ENCODE measurements at regions not wholly inside any gene's neighbourhood (a gene's known extent, or its start where the extent isn't known, plus 50 kb on each side); places are given as distances from the start of the nearest gene placed in this dataset.
"Not testable (repeated sequence)": the region's sequence is repeated elsewhere in the genome, so short reads cannot be mapped to it uniquely, and the experiment has no call there.

DNA sequence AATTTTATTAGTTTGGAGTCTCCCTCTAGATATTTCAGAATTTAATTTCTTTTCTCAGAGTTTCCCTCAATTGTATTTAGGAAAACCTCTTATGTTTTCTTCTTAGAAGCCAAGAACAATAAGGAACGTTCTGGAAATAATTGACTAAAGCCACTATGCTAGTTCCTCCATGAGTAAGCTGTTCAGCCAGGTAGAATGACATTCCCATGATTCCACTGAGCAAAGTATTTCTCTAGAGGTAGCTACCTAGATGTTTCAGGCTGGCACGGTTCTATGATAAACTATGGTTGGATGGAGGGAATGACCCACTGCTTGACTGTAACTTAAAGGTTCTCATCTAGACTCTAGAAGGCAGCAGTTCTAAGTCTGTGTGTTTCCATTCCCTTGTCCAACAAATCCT, 62.4 kb downstream of the CLDN17 start:
- peak; percentile 37 for DNase-seq

DNA sequence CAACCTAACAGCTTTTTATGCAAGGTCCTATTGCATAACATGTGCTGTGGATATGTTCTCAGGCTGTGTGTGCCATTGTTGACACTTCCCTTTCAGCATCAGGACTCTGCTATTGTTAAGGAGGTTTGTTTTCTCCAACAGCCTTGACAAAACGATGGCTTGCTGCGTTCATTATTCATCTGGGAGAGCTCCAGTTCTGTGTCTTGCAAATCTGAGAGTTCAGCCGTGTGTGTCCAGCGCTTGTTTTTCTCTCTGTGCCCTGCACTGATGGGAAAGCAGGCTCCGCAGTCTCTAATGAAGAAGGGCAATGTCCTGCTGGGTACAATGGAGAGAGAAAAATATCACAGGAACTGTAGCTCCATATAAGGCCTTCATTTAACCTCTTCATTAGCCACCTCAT, 63.7 kb downstream of the CLDN17 start:
- DNase-seq = no peak

DNA sequence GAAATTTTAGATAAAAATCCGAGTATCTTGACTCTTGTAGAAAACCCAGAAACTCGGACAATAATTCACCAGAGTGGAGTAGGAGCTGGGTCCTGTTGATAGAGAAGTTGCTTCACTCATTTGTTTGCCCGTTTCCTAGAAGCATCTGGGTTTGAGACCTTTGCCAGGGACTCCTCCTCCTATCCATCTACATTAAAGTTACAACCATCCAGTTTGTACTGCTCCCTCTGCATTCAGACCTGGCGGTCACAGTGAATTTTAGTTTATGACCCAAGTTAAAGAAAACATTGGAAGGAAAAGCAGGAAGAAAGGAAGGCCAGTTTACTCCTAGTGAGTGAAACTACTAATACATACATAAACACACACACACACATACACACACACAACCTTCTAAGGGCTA, 64.6 kb downstream of the CLDN17 start:
- DNase-seq = no peak

DNA sequence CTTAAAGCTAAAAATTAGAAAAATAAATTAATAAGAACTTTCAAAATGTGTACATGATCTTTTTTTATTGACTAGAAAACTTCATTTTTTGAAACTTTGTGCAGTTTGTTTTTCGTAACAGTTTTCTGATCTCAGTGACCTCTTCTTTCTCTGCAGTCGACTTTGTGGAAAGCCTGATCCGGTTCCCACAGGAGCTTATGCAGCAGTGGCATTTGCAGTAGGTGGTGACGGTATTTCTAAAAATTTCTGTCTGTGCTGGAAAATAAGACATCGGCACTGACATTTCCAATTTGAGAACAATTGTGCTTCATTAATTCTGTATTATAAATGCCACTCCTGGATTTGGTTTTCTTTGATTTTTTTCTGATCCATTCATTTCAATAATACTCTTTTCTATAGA, 68.8 kb downstream of the CLDN17 start:
- no peak for DNase-seq

DNA sequence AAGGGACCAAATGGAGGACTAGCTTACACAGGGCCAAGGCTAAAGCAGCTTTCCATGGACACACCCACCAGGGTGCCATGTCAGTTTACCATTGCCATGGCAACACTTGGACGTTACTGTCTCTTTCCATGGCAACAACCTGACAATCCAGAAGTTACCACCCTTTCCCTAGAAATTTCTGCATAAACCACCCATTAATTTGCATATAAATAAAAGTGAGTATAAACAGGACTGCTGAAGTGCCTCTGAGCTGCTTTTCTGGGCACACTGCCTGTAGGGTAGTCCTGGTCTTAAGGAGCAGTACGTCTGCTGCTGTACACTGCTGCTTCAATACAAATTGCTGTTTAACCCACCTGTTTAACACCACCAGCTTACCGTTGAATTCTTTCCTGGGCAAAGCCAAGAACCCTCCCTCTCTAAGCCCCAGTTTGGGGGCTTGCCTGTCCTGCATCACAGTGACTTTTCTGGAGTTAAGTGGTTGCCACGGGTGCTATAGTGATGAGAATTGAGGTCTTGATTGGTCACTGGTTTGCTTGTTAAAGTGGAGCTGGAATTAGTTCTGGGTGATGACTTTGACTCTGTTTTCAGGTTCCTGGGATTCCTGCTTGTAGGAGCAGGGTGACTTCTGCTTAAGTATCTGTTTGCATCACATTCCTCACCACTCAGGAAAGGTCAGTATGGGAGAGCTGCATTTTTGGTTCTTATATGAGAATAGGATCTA, 83.2 kb downstream of the CLDN17 start:
- no peak for DNase-seq

DNA sequence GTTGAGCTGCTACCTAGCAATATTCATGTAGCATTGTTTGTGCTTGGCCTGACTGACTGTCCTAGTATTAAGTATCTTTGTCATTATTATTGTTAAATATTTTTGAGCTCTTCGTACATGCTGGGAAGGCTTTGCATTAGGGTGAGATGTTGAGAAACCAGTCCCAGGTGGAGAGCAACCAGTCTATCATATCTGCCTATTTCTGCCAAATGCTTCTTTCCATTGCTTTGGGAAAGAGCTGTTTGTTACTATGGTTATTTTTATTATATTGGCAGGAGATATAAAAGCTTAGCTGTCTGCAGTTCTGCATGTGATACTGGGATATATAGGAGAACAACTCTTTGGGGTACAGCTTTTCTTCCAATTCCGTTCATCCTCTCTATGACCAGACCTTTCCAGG, 85.1 kb downstream of the CLDN17 start:
- DNase-seq = no peak

DNA sequence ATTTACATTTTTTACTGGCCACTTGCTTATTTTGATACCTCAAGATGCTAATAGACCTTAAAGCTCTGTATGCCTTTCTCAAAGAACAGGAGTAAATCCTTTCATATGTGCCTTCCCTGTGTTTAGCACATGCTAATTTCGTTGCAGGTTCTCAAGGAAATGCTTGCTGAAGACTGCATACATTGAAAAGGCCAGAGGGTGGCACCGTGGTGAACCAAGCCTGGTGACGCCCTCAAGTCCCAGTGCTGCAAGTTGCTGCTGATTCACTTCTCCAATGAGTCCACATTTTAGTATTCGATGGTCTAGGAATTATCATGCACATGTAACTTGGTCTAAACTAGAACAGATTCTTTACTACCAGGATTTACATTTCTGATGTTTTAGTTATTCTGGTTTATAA, 94.1 kb downstream of the CLDN17 start:
- DNase-seq = peak; percentile 19

DNA sequence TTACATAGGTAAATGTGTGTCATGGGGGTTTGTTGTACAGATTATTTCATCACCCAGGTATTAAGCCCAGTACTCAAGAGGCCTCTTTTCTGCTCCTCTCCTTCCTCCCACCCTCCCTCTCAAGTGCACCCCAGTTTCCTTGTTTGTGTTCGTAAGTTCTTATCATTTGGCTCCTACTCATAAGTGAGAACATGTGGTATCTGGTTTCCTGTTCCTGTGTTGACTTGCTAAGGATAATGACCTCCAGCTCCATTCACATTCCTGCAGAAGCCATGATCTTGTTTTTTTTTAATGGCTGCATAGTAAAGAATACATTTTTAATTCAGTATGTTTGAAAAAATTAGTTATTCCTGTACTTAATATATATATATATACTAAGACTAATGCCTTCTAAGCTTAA, 107.7 kb downstream of the CLDN17 start:
- no peak for DNase-seq

DNA sequence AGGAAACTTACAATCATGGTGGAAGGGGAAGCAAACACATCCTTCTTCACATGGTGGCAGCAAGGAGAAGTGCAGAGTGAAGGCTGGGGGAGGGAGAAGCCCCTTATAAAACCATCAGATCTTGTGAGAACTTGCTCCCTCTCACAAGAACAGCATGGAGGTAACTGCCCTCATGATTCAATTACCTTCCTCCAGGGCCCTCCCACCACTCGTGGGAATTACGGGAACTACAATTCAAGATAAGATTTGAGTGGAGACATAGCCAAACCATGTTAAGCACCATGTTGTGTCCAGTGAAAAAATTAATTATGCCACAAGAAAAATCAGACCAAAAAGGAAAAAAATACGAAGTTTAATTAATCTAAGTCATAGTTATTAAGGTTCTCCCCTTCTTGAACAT, 109.5 kb downstream of the CLDN17 start:
- DNase-seq = no peak

DNA sequence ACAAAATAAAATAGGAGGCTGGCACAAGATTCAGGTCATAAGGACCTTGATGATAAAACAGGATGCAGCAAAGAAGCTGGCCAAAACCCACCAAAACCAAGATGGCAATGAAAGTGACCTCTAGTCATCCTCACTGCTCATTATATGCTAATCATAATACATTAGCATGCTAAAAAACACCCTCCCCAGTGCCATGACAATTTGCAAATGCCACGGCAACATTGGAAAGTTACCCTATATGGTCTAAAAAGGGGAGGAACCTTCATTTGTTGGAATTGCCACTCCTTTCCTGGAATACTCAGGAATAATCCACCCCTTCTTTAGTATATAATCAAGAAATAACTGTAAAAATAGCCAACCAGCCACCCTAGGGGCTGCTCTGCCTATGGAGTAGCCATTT, 108.8 kb upstream of the GRIK1 start:
- DNase-seq = no peak

DNA sequence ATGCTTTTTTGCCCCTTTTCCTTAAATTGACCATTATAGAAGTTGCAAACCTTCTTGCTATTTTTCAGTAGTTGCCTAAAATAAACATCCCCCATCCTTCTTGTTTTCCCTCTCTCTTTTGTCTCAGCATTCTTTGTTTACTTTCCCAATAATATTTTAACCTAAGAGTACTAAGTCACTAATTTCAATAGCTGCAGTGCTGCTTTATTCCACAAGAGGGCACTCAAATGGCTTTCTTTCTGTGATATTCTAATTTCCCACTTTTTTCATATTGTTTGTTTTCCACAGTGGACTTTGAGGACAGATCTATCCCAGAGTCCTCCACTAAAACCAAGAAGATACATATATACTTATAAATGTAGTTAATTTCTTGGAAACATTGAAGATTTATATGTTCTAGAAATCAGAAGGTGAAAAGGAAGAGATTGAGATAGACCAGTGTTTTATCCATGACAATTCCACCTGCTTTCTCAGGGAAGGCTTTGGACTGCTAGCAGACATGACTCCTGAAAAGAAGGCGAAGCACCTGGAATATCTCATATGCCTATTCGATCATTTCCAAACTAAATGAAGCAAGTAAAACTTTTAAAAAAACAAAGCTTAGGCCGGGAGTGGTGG, 104.8 kb upstream of the GRIK1 start:
- DNase-seq = peak; percentile 17

DNA sequence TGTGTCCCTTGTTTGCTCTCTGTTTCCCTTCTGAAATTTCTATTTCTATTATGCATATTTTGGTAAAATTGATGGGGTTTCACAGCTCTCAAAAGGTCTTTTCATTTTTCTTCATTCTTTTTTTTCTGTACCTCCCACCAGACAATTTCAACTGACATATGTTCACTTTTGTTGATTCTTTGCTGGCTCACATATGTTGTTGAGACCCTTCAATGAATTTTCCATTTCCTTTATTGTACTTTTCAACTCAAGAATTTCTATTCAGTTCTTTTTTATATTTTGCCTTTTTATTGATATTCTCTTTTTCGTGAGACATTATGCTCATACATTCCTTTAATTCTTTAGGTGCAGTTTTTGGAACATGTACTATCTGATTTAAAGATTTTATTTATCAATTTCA, 102.6 kb upstream of the GRIK1 start:
- no peak for DNase-seq

DNA sequence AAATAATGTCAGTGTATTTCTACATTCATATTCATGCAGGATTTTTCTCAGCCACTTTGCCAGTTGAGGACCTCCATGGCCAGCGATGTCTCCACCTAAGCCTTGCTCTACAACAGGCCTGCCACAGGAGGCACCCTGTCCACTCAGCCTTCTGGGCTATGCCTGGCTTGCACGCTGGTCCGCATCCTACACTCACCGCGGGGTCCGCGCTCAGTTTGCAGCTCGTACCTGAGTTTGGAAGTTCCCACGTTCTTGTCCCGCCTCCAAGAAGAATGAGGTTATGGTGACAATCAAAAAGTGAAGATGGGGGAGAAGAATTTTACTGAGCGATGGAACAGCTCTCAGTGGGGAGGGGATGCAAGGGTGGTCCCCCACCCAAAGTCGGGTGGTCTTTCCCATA, 93.6 kb upstream of the GRIK1 start:
- DNase-seq = no peak

DNA sequence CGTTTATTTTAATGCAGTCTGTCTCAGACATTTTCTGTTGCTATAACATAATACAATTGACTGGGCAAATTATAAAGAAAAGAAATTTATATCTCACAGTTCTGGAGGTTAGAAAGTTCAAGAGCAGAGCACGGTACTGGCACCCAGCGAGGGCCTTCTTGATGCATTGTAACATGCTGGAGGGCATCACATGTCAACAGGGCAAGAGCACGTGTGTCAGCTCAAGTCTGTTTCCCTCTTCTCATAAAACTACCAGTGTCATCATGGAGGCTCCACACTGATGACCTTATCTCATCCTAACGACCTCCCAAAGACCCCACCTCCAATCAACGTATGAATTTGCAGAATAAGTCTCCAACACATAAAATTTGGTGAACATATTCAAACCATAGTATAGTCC, 90.6 kb upstream of the GRIK1 start:
- no peak for DNase-seq

DNA sequence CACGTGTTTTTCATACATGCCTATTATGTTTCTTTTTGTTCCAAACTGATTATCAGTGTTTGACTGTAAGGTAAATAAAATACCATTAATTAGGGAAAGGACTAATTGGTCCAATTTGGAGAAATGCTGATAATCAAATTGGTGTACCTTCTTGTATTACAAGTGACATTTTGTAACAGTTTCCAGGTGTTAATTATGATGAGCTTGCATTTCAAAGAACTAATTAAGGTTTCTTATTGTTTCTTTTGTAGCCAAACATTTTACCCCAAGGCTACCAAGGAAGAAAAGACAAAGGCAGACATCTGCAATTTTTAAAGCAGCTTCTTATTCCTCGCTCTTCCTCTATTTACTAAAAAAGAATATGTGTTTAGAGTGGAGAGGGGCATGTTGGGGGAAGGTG, 88.7 kb upstream of the GRIK1 start:
- DNase-seq = no peak

DNA sequence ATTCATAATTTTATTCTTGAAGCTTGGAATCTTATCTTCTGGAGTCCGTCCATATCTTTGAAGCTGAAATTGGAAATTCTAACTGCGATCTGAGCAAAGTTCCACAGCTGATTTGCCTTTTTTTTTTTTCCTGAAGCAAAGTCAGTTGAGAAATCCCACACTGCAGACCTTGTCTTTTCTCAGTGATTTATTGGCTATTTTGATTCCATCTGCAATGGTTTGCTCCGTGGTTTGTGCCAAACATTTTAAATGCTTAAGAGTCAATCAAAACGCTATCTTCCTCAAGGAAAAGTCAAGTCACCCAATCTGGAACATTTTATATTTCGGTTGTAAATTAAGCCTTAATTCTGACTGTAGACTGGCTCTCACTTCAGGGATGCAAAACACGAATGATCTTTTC, 88.2 kb upstream of the GRIK1 start:
- no peak for DNase-seq

DNA sequence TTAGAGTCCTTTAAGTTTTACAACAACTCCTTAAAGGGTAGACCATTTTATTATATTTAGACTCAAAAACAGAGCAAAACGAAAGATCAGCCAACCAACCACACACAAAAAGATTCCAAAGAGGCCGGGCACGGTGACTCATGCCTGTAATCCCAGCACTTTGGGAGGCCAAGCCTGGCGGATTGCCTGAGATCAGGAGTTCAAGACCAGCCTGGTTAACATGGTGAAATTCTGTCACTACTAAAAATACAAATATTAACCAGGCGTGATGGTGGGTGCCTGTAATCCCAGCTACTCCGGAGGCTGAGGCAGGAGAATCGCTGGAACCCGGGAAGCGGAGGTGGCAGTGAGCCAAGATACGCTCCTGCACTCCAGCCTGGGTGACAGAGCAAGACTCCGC, 83.3 kb upstream of the GRIK1 start:
- DNase-seq = not testable (repeated sequence)

DNA sequence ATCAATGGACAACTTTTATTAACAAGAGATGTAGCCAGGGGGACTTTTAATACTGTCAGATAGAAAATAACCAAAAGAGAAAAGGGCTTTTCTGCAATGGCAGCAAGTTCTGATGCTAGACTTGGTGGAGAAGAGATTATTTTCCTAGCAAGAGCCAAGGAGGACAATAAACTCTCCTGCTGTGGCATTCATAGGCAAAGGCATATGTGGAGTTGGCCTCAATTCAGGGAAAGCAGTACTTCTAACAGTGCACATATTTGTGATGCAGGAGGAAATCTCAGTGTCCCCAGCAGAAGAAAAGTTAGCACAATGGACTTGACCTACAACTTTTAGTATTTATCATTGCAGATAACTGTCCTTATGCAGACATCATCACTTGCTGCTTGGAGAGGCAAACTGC, 75.1 kb upstream of the GRIK1 start:
- DNase-seq = no peak

DNA sequence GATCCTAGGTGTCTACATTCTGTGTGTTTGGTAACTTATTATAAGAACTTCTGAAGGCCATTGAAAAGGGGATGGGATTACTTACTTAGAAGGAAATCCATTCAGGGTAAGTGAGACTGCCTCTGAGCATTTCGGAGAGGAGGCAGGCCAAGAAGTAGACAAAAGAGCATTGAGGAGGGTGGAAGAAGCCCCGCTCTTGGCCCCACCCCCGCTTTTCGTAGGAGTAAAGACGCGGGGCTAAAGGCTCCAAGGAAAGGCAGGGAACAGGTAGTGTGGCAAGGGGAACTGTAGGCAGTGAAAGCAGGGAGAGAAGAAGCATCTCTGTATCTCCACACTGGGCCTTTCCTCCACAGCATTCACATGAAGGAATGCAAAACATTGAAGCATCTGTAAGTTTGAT, 51.8 kb upstream of the GRIK1 start:
- no peak for DNase-seq

DNA sequence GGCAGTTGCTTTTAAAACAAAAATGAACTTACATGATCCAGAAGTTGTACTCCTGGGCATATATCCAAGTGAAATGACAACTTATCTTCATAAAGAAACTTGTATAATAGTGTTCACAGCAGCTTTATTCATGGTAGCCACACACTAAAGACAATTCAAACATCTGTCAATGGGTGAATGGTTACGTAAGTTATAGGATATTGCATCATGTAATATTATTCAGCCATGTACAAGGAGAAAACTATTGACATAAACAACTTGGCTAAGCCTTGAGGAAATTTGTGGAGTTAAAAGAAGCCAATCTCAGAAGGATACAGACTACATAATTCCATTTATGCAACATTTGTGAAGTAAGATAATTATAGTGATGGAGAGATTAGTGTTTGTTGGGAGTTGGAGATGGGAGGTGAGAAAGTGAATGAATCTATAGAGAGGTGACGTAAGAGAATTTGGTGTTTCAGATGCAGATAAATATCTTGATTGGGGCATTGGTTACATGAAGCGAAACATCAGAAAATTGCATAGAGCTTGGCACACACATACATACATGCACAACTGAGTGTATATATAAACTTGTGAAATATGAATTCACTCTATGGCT, 49.9 kb upstream of the GRIK1 start:
- no peak for DNase-seq

Measured in left kidney (tissue), 1 donor.